B cell (primary cell): ENCODE measurements at regions not wholly inside any gene's neighbourhood (a gene's known extent, or its start where the extent isn't known, plus 50 kb on each side); places are given as distances from the start of the nearest gene placed in this dataset.

ENCODE experiments used
- ATAC-seq: fragments of 200-7000 bp; cut with Tn5 transposase; one replicate; pipeline ENCODE4 v1.10.0; 2021; ENCODE audit warnings: low read depth, mild to moderate bottlenecking, moderate number of reproducible peaks, moderate library complexity
- CTCF ChIA-PET: fragments of 350-600 bp; sonication (Branson Sonifier 250); formaldehyde crosslinking; loops from one replicate; lab custom pipeline; 2021; ENCODE audit warnings: antibody characterized with exemption, inconsistent platforms; lab: Charles Lee
- POLR2A ChIA-PET: fragments of 350-600 bp; sonication (Branson Sonifier 250); formaldehyde crosslinking; loops from one replicate; lab custom pipeline; 2021; ENCODE audit warnings: antibody characterized with exemption; lab: Charles Lee
- DNase-seq: peaks from one replicate; pipeline ENCODE4 v3.0.0; 2013
- H2AFZ ChIP-seq: 2 replicates; pipeline ENCODE4 v1.6.1; 2012; ENCODE audit warnings: mild to moderate bottlenecking, low read depth, low read length; ENCODE audit not compliant: insufficient read depth, poor library complexity, severe bottlenecking
- H3K27ac ChIP-seq, 2 donors: 1 replicate in 1 of 2; 2 replicates in 1 of 2; pipeline ENCODE4 v1.5.1; 2012 to 2013; ENCODE audit warnings: low read length in 2 of 2, mild to moderate bottlenecking in 2 of 2, moderate library complexity in 1 of 2
- H3K27me3 ChIP-seq, 4 experiments: fragments of 200-600 bp in 1 of 4; sonication (generic) in 1 of 4; replicated peaks in 1 of 4; 1 replicate in 2 of 4; 2 replicates in 2 of 4; pipeline versions ENCODE4 v1.6.1 to v1.7.0; 2013 to 2016; ENCODE audit warnings: low read length in 3 of 4, mild to moderate bottlenecking in 2 of 4, mixed read lengths in 1 of 4, moderate library complexity in 1 of 4; ENCODE audit not compliant: insufficient read depth in 4 of 4, control insufficient read depth in 3 of 4; ENCODE audit errors: control extremely low read depth in 1 of 4
- H3K36me3 ChIP-seq, 2 experiments: replicated peaks in 1 of 2; 1 replicate in 1 of 2; 2 replicates in 1 of 2; pipeline versions ENCODE4 v1.6.1 to v1.7.1; 2013; ENCODE audit warnings: low read length in 1 of 2; ENCODE audit not compliant: insufficient read depth in 2 of 2, control insufficient read depth in 1 of 2; ENCODE audit errors: control extremely low read depth in 1 of 2, extremely low read depth in 1 of 2
- H3K4me1 ChIP-seq, 2 donors: fragments of 200-600 bp in 1 of 2; sonication (generic) in 1 of 2; 1 replicate in 1 of 2; 2 replicates in 1 of 2; pipeline versions ENCODE4 v1.5.1 to v1.6.1; 2013 to 2017; ENCODE audit warnings: low read length in 2 of 2; ENCODE audit not compliant: control insufficient read depth in 2 of 2, insufficient read depth in 2 of 2
- H3K4me2 ChIP-seq: replicated peaks from 2 replicates; pipeline ENCODE3; 2012; ENCODE audit warnings: mild to moderate bottlenecking, low read depth, low read length; ENCODE audit not compliant: poor library complexity, severe bottlenecking
- H3K4me3 ChIP-seq, 5 experiments: fragments of 200-600 bp in 1 of 5; sonication (generic) in 1 of 5; 1 replicate in 3 of 5; 2 replicates in 2 of 5; pipeline versions ENCODE4 v1.5.1 to v1.7.0; 2011 to 2016; ENCODE audit warnings: low read length in 4 of 5, mild to moderate bottlenecking in 4 of 5, low read depth in 2 of 5, control low read depth in 1 of 5, moderate library complexity in 1 of 5; ENCODE audit not compliant: insufficient read depth in 1 of 5; ENCODE audit errors: control extremely low read depth in 1 of 5, extremely low read depth in 1 of 5
- H3K79me2 ChIP-seq: fragments of 200-600 bp; sonication (generic); one replicate; pipeline ENCODE4 v1.6.0; 2016; ENCODE audit warnings: low read length; ENCODE audit not compliant: control insufficient read depth, insufficient read depth
- H3K9ac ChIP-seq: fragments of 200-600 bp; sonication (generic); 2 replicates; pipeline ENCODE4 v1.6.1; 2017; ENCODE audit warnings: mild to moderate bottlenecking, low read length, moderate library complexity
- H3K9me3 ChIP-seq, 3 donors: one replicate each; pipeline versions ENCODE4 v1.6.1 to v1.7.1; 2013; ENCODE audit warnings: low read length in 2 of 3; ENCODE audit not compliant: control insufficient read depth in 2 of 3, insufficient read depth in 1 of 3; ENCODE audit errors: control extremely low read depth in 1 of 3
- H4K20me1 ChIP-seq: 2 replicates; pipeline ENCODE4 v1.6.0; 2012; ENCODE audit warnings: mild to moderate bottlenecking, low read length; ENCODE audit not compliant: insufficient read depth, control insufficient read depth, poor library complexity, severe bottlenecking
- H3K27ac Mint-ChIP-seq: one replicate; pipeline ENCODE4 v1.8.0; 2021; ENCODE audit warnings: mixed read lengths
- H3K27me3 Mint-ChIP-seq: one replicate; pipeline ENCODE4 v1.8.0; 2021; ENCODE audit warnings: mixed read lengths
- H3K4me1 Mint-ChIP-seq: one replicate; pipeline ENCODE4 v1.8.0; 2021; ENCODE audit warnings: mixed read lengths
- H3K4me3 Mint-ChIP-seq: one replicate; pipeline ENCODE4 v1.8.0; 2021; ENCODE audit warnings: mixed read lengths
- H3K9me3 Mint-ChIP-seq: one replicate; pipeline ENCODE4 v1.8.0; 2022; ENCODE audit warnings: mixed read lengths; ENCODE audit not compliant: insufficient read depth
- EZH2 ChIP-seq: IDR thresholded peaks from 2 replicates; pipeline ENCODE4 v1.6.1; 2012; ENCODE audit warnings: borderline replicate concordance, low read depth, mild to moderate bottlenecking, moderate library complexity, low read length; ENCODE audit not compliant: insufficient read depth, poor library complexity, severe bottlenecking
- WGBS: methylation state at CpG from one replicate; pipeline ENCODE4 v1.1.5; 2013; ENCODE audit warnings: missing lambda C conversion rate; ENCODE audit not compliant: insufficient coverage; 5-methylcytosine and 5-hydroxymethylcytosine counted together
- intact Hi-C: fragments of 100-400 bp; cut with micrococcal nuclease; formaldehyde crosslinking; loops from one replicate; pipeline ENCODE4 v1.10.0; 2022
- TF ChIP-seq, protein P1 (sequence below): fragments of 200-600 bp; IDR thresholded peaks from one replicate; pipeline ENCODE4 v1.8.0; 2022; ENCODE audit warnings: antibody characterized with exemption, mild to moderate bottlenecking

DNA sequence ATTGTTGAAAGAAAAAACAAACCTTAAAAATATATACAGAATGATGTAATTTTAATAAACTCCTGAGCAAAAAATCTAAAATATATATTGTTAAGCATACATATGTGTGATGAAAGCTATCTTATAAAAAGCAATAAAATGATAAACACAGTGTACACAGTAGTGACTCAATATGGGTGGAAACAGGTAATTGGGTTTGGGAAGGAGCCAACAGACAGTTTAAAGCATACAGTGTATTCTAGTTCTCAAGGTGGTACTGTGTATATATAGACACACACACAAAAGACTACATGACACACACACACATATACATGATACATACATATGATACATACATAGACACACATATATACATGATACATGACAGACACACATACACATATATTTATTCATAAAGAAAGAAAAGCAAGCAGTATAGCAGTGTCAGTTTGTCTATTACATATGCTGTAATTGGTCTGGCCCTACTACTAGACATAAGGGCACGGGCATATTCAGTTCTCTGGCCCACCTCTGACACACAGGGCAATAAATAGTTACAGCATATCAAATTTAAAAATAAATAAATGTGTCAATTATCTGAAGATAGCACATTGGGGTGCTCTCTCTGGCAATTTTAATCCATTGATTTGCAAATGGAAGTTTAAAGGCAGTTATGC lies 330.2 kb downstream of the S1PR1 start:
- no peaks in the 10 kb centered on the region for H3K36me3 ChIP-seq
- TF ChIP-seq, protein P1, sequence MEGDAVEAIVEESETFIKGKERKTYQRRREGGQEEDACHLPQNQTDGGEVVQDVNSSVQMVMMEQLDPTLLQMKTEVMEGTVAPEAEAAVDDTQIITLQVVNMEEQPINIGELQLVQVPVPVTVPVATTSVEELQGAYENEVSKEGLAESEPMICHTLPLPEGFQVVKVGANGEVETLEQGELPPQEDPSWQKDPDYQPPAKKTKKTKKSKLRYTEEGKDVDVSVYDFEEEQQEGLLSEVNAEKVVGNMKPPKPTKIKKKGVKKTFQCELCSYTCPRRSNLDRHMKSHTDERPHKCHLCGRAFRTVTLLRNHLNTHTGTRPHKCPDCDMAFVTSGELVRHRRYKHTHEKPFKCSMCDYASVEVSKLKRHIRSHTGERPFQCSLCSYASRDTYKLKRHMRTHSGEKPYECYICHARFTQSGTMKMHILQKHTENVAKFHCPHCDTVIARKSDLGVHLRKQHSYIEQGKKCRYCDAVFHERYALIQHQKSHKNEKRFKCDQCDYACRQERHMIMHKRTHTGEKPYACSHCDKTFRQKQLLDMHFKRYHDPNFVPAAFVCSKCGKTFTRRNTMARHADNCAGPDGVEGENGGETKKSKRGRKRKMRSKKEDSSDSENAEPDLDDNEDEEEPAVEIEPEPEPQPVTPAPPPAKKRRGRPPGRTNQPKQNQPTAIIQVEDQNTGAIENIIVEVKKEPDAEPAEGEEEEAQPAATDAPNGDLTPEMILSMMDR = no peak
- TF ChIP-seq EZH2 = no peak
- H3K9me3 ChIP-seq = peaks cover 0 to 3% (median 0%) of the 10 kb centered on the region in 3 donors
- H3K4me3 Mint-ChIP-seq = no peak overlapping the region
- no peak overlapping the region for H3K9ac ChIP-seq
- H3K4me1 ChIP-seq = no peaks in the 10 kb centered on the region
- ChIA-PET POLR2A (no interaction called here), CTCF (interaction anchor here (0.7 to 1.1 kb wide), 4 partner anchors 9 to 646 kb away, joined by 3 to 4 read pairs (median 3); no protein-coding TSS in a partner anchor)
- no CpG with 5 or more reads among the region's 1 CpG for whole genome bisulfite sequencing
- H3K27me3 Mint-ChIP-seq = peaks cover 22% of the 10 kb centered on the region
- no peaks in the 10 kb centered on the region for H4K20me1 ChIP-seq
- DNase-seq (no peak), ATAC-seq (no peak)
- H3K27ac ChIP-seq = no peak overlapping the region
- peaks cover 0 to 2% (median 0%) of the 10 kb centered on the region in 4 experiments for H3K27me3 ChIP-seq
- H3K27ac Mint-ChIP-seq = no peak overlapping the region
- H3K9me3 Mint-ChIP-seq = no peaks in the 10 kb centered on the region
- H3K79me2 ChIP-seq = no peaks in the 10 kb centered on the region
- no peak overlapping the region for H2AFZ ChIP-seq
- H3K4me2 ChIP-seq = no peak overlapping the region
- intact Hi-C loops = loop anchor here (5.0 kb wide), 2 partner anchors 260 to 645 kb away; no protein-coding TSS in a partner anchor
- H3K4me3 ChIP-seq = no peak overlapping the region
- no peaks in the 10 kb centered on the region for H3K4me1 Mint-ChIP-seq

GRCh38 chr1:101567582-101568189 lies 330.9 kb downstream of the S1PR1 start:
- no CpG with 5 or more reads among the region's 4 CpGs for WGBS
- H3K9me3 ChIP-seq = peaks cover 0 to 3% (median 0%) of the 10 kb centered on the region in 3 donors
- H3K27ac Mint-ChIP-seq = no peak overlapping the region
- ATAC-seq = peak; percentile 73
- H3K4me1 Mint-ChIP-seq = no peaks in the 10 kb centered on the region
- ChIA-PET POLR2A (no interaction called here), CTCF (interaction anchor here (0.8 to 1.1 kb wide), 5 partner anchors 14 to 280 kb away, joined by 3 to 4 read pairs (median 3); no protein-coding TSS in a partner anchor)
- peak; percentile 55 for DNase-seq
- peaks cover 0 to 2% (median 0%) of the 10 kb centered on the region in 4 experiments for H3K27me3 ChIP-seq
- TF ChIP-seq, protein P1 = peak; percentile 98
- no peak for TF ChIP-seq EZH2
- no peak overlapping the region for H2AFZ ChIP-seq
- no peak overlapping the region for H3K4me3 Mint-ChIP-seq
- intact Hi-C loops = loop anchor here (5.0 kb wide), 2 partner anchors 260 to 645 kb away; no protein-coding TSS in a partner anchor
- H4K20me1 ChIP-seq = no peaks in the 10 kb centered on the region
- no peaks in the 10 kb centered on the region for H3K79me2 ChIP-seq
- no peaks in the 10 kb centered on the region for H3K36me3 ChIP-seq
- H3K9ac ChIP-seq = no peak overlapping the region
- no peak overlapping the region for H3K27ac ChIP-seq
- H3K27me3 Mint-ChIP-seq = peaks cover 22% of the 10 kb centered on the region
- H3K9me3 Mint-ChIP-seq = no peaks in the 10 kb centered on the region
- no peaks in the 10 kb centered on the region for H3K4me1 ChIP-seq
- no peak overlapping the region for H3K4me3 ChIP-seq
- no peak overlapping the region for H3K4me2 ChIP-seq
